ENCODE measurements at regions not wholly inside any gene's neighbourhood (a gene's known extent, or its start where the extent isn't known, plus 50 kb on each side); places are given as distances from the start of the nearest gene placed in this dataset.

GRCh38 chr5:120162321-120162720 is 301.8 kb upstream of the PRR16 start:
- TF ChIP-seq ZNF311 (tag by site-specific recombination; IDR thresholded peaks at IDR 0.05; ENCODE audit: borderline replicate concordance) (no peak), KLF9 (tag by site-specific recombination; IDR thresholded peaks at IDR 0.05; ENCODE audit: low read depth) (no peak), ZNF473 (tag by site-specific recombination; IDR thresholded peaks at IDR 0.05) (no peak), ZNF324 (tag by site-specific recombination; IDR thresholded peaks at IDR 0.05) (no peak), YY1 (tag by site-specific recombination; IDR thresholded peaks at IDR 0.05) (no peak), ZNF292 (tag by site-specific recombination; IDR thresholded peaks at IDR 0.05; ENCODE audit: borderline replicate concordance, low read depth) (no peak), SETDB1 (IDR thresholded peaks at IDR 0.05; ENCODE audit: insufficient read length, low read length) (no peak), ZFP41 (tag by site-specific recombination; IDR thresholded peaks at IDR 0.05; ENCODE audit: borderline replicate concordance) (no peak), SP2 (tag by site-specific recombination; IDR thresholded peaks at IDR 0.05) (no peak), ZNF121 (tag by site-specific recombination; IDR thresholded peaks at IDR 0.05) (no peak)
- TF ChIP-seq, protein P1, sequence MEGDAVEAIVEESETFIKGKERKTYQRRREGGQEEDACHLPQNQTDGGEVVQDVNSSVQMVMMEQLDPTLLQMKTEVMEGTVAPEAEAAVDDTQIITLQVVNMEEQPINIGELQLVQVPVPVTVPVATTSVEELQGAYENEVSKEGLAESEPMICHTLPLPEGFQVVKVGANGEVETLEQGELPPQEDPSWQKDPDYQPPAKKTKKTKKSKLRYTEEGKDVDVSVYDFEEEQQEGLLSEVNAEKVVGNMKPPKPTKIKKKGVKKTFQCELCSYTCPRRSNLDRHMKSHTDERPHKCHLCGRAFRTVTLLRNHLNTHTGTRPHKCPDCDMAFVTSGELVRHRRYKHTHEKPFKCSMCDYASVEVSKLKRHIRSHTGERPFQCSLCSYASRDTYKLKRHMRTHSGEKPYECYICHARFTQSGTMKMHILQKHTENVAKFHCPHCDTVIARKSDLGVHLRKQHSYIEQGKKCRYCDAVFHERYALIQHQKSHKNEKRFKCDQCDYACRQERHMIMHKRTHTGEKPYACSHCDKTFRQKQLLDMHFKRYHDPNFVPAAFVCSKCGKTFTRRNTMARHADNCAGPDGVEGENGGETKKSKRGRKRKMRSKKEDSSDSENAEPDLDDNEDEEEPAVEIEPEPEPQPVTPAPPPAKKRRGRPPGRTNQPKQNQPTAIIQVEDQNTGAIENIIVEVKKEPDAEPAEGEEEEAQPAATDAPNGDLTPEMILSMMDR (tag by site-specific recombination; IDR thresholded peaks at IDR 0.05) = no peak
- TF ChIP-seq, protein P2, sequence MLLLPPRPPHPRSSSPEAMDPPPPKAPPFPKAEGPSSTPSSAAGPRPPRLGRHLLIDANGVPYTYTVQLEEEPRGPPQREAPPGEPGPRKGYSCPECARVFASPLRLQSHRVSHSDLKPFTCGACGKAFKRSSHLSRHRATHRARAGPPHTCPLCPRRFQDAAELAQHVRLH (tag by site-specific recombination; IDR thresholded peaks at IDR 0.05) = no peak
- TF ChIP-seq, protein P3, sequence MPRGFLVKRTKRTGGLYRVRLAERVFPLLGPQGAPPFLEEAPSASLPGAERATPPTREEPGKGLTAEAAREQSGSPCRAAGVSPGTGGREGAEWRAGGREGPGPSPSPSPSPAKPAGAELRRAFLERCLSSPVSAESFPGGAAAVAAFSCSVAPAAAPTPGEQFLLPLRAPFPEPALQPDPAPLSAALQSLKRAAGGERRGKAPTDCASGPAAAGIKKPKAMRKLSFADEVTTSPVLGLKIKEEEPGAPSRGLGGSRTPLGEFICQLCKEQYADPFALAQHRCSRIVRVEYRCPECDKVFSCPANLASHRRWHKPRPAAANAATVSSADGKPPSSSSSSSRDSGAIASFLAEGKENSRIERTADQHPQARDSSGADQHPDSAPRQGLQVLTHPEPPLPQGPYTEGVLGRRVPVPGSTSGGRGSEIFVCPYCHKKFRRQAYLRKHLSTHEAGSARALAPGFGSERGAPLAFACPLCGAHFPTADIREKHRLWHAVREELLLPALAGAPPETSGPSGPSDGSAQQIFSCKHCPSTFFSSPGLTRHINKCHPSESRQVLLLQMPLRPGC (tag by site-specific recombination; IDR thresholded peaks at IDR 0.05) = no peak

Data from HEK293 (cell line).